NCI-H146 treated with DMSO at 0.1 percent for 48 hours (cell line): ENCODE measurements at regions not wholly inside any gene's neighbourhood (a gene's known extent, or its start where the extent isn't known, plus 50 kb on each side); places are given as distances from the start of the nearest gene placed in this dataset.

ENCODE experiments used
- DNase-seq: peaks from one replicate; lab custom pipeline; 2025; ENCODE audit not compliant: unreplicated experiment; lab: John Stamatoyannopoulos, UW

GRCh38 chr18:2258954-2259353 is 312.4 kb downstream of the METTL4 start:
- DNase-seq = no peak

DNA sequence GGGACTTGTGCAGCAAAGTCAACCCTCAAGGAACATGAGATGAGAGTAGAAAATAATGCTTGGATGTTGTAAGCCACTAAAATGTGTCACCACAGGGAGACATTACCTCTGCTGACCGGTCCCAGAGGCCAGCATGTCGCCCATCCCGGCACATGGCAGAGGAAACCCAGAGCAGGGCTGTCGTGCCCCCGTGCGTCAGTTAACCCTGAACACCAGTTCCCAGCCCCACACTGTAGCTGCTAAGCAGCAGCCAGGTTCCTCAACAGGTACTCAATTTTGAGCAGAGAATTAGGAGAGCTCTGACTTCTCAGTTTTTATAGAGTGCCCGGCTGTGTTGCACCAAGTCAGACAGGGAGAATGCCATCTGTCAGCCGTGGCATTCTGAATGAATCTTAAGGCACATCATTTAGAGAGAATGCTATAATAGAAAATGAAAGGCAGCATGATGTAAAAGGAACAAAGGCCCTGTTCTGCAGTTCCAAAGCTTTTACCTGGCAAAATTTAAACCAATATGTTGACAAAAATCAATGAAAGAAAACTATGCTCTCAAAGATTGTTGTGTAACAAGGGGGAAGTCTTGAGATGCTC is 307.9 kb downstream of the METTL4 start:
- no peak for DNase-seq

DNA sequence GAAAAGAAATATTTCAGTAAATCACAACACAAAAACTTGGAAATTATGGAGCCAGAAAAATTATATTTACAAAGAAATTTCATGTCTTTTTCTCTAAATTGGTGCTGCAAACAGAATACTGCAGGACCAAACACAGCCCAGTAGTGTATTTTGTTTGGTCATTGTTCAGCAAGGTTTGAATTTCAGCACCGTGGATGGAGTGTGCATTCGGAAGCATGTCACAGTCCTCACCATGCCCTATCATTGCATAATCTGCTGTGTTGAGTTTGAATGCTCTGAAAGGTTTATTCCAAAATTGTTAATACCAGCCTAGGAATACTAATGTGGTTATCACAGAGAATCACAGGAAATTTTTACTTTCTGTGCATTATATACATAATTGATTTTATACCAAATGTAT is 296.7 kb downstream of the METTL4 start:
- no peak for DNase-seq

DNA sequence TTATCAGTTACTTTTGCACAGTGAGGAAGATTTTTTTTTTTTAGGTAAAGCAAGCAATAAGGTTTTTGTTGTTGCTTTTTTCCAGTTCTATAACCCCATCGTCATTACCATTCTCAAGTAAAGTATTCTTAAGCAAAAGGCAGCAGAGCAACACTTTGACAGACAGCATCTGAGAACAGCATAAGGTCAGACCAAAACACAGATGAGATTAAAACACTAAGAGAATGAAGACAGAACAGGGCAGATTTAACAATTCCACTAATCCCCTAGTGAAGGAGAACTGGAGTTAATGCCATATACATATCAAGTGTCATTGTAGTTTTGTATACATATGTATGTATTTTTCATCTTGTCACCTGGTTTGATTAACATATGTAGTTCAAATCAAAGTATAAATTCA is 290.2 kb downstream of the METTL4 start:
- DNase-seq = no peak

DNA sequence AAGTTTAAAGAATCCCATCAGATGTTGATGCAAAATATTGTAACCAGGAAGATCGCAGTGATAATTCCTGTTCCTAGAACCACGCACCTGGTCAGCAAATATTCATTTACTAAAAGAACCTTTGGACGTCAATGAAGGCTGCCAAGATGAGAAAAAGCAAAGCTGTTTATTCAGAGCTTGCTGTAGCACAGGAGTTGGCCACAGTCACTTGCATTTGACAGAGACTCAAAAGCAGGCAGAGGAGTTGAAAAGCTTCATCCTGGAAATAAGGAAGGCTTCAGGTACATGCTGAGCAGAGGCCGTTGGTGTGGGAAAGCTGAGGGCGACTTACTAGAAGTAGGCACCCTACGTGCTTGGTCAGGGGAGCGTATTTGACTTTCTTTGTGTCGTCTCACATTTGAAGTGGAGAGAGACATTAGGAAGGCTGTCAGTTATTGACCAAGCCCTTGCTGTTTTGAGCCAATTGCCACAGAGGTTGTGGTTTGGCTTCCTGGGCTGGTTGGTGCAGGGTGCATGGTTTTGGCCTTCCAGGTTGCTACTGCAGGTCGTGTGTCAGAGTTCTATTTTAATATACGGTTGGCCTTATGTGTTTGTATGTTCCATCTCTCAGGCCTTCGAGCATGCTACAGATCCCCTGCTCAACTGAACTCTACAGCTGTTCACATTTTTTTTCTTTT is 289.6 kb downstream of the METTL4 start:
- DNase-seq = no peak

DNA sequence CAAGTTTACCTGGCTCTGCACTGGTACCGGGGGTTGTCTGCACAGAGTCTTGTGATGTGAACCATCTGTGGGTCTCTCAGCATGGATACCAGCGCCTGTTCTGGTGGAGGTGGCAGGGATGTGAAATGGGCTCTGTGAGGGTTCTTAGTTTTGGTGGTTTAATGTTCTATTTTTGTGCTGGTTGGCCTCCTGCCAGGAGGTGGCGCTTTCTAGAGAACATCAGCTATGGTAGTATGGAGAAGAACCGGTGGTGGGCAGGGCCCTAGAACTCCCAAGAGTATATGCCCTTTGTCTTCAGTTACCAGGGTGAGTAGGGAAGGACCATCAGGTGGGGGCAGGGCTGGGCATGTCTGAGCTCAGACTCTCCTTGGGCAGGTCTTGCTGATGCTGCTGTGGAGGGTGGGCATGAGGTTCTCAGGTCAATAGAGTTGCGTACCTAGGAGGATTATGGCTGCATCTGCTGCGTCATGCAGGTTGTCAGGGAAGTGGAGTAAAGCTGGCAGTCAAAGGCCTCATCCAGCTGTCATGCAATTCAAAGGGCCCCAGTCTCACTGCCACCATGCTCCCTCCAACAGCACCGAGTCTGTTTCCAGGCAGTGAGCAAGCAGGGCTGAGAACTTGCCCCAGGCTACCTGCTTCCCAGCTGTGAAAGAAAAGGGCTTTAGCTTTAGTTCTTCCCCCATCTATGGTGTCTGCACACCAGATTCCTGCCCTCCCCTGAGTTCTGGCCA is 278.0 kb downstream of the METTL4 start:
- DNase-seq = no peak

DNA sequence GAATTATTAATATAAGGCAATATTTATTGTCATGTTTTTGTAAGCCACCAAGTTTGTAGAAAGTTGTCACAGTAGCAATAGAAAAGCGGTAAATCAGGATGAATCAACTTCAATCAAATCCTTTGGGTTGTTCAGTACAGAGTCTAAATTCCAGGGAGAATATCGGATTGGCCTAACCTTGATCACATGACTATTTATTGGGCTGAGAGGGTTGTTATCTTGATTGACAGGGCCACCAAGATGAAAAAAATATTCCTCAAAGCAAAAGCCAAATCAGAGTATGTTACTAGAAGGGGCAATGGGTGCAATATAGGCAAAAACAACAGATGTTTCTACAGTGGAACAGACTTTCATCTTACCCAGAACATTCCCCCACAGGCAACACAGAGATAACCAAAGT is 270.0 kb downstream of the METTL4 start:
- no peak for DNase-seq

DNA sequence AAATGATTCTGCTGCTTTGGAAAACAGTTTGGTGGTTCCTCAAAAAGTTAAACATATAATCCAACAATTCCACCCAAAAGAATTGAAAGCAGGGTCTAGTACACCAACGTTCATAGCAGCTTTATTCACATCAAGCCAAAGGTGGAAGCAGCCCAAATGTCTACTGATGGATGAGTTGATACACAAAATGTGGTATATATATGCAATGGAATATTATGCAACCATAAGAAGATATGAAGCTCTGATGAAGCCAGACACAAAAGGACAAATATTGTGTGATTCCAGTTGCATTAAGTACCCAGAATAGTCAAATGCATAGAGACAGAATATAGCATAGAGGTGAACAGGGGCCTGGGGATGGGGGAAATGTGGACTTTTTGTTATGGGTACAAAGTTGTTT is 269.3 kb downstream of the METTL4 start:
- DNase-seq = no peak

DNA sequence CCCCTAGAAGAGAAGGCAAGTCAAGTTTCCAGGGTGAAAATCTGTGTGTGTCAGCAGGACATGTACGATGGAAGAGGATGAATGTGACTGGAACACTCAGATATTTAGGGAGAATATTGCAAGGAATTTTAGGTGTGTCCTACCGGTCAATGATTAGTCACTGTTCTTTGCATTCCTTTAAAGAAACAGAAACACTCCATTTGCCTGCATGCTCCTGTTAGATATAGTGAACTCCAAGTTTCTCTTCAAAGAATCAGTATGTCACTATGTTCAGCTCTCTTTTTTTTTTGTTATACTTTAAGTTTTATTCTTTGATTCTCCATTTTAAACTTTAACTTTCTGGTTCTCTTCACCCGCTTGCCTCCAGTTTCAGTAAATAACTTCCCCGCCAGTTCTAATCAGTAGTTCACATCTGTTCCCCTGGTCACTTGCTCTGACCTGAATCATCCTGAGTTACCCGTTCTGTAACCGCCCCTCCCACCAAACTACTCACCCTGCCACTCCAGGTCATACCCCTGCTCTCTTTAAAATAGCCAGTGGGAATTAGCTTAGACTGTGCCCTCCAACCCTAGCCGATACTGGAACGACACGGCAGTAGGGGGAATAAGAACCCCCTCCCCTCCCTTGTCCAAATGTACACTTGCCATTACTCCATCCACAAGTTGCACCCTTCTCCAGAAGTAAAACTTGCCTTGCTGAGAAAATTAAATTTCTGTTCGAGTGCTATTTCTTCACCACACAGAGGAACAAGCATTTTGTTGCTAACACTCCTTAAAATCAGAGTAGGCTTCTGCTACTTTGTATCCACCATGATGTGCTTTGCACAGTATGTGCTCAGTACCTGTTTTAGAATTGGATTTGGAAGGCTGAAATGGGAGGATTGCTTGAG is 268.4 kb downstream of the METTL4 start:
- DNase-seq = no peak

DNA sequence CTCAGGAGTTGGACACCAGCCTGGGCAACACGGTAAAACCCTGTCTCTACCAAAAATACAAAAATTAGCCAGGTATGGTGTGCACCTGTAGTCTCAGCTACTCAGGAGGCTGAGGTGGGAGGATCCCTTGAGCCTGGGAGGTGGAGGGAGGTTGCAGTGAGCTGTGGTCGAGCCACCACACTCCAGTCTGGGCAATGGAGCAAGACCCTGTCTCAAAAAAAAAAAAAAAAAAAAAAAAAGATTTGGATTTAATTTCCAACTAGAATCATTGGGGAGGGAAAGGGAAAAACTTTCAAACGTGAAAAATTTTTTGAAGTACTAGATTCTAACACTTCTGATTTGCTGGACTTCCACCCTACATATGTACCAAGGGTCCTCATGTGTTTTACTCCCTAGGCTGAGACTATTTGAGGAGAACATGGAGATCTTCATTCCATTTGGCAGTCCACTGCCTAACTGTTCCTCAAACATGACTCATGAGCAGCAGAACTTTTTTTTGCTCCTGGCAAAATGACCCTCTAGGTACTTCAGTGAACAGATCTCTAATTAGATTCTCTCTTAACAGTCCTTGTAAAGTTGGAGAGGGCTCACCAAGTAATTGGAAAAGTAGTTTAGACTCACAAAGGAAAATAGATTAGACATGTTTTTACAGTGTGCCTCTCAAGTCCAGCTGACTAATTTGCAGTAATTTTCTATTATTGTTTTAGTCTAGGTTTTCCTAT is 267.6 kb downstream of the METTL4 start:
- DNase-seq = no peak

- no peak for DNase-seq
These were observed 266.7 kb downstream of the METTL4 start for GRCh38 chr18:2304378-2305175.

- no peak for DNase-seq
These were observed 264.7 kb downstream of the METTL4 start for GRCh38 chr18:2306606-2307005.

DNA sequence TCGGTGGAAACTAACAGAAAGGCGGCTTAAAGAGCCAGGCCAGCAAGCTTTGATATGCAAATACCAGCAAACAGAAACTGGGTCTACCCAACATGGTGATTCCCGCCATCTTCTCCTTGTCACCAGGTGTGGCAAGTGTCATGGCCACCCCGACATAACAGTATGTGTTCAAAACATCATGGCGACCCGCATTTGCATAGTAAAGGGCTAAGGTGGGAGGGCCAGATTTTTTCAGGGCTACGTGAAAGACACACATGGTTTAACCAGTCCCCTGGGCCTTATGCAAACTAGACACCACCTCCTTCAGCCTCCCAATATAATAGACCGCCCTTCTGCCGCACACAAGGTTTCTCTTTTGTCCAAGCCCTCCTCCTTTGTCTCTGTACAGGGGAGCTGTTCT is 260.4 kb downstream of the METTL4 start:
- DNase-seq = no peak

DNA sequence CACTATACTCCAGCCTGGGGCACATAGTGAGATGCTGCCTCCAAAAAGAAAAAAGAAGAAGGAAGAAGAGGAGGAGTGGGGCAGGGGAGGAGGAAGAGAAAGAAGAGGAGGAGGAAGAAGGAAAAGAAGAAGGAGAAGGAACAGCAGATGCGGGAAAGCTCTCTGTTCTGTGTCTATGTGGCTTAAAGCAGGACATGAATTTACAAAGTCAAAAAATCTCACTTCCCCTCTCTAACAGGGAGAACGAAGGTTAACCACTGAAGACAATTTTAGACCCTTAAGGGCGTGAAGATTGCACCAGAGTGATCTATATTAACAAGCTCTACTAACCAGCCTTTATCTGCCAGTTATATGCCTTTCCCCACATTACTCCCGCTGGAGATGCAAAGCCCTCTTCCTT is 258.9 kb downstream of the METTL4 start:
- no peak for DNase-seq

DNA sequence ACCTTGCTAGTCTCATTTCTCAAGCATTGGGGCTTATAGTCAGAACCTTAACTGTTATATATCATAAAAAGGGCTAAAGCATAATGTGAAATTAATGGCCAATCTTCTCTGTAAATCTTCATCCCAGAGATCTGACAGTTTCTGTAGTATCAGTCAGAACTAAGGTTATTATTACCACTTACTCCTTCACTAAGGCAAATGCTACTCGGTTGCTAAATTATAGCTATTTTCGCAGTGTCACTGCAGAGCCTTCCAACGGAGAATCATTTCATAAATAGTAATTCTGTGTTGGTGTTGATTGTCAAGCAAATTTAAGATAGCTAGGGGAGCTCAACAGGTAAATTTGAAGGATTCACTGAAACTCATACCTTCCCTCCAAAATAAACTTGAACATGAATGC is 258.0 kb downstream of the METTL4 start:
- no peak for DNase-seq

DNA sequence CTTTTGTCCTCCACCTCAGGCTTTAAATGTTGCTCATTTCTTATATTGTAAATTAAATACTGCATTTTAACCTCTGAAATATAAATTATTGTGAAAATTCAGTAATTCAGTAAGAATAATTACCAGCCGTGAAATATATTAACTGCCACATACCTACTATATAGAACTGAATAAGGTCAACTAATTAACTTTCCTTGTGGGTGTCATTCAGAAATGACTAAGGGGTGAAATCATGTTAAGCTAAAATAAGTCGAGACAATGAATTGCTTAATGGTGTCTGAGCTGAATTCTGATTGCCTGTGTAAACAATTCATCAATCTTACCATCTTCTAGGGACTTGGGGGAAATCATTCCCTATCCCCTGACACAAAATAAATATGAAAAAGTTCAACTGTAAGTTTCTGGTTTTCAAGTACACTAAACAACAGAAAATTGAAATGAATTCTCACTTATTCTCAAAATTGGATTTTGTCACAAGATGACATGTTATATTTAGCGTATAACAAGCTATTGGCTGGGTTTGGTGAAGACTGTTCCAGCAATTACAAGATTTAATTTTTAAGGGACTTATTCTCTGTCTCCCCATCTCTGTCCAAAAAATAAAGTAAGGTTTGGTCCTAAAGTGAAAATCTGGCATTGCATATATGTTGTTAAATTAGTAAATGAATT is 255.1 kb downstream of the METTL4 start:
- DNase-seq = no peak

GRCh38 chr18:2316751-2317696 is 254.3 kb downstream of the METTL4 start:
- DNase-seq = no peak

- DNase-seq = no peak
These were observed 246.8 kb downstream of the METTL4 start for GRCh38 chr18:2324459-2324858.
